Neural progenitor cell (in vitro differentiated cells): ENCODE measurements at regions not wholly inside any gene's neighbourhood (a gene's known extent, or its start where the extent isn't known, plus 50 kb on each side); places are given as distances from the start of the nearest gene placed in this dataset.

Experiments
- DNase-seq: peaks from one replicate; pipeline ENCODE4 v3.0.0-alpha.2; 2016; ENCODE audit warnings: low spot score
- H2AFZ ChIP-seq: fragments of 200-600 bp; sonication (generic); replicated peaks from 2 replicates; pipeline ENCODE4 v1.6.1; 2016; ENCODE audit warnings: antibody characterized with exemption
- H3F3A ChIP-seq: fragments of 200-600 bp; sonication (generic); 2 replicates; pipeline ENCODE4 v1.6.1; 2016; ENCODE audit warnings: antibody characterized with exemption, low read depth
- H3K27ac ChIP-seq: fragments of 200-600 bp; sonication (generic); 2 replicates; pipeline ENCODE4 v1.5.1; 2016; ENCODE audit warnings: mild to moderate bottlenecking
- H3K27me3 ChIP-seq: fragments of 200-600 bp; sonication (generic); 2 replicates; pipeline ENCODE4 v1.6.1; 2016; ENCODE audit warnings: mild to moderate bottlenecking, moderate library complexity
- H3K36me3 ChIP-seq: fragments of 200-600 bp; sonication (generic); 2 replicates; pipeline ENCODE4 v1.5.1; 2016
- H3K4me1 ChIP-seq: fragments of 200-600 bp; sonication (generic); 2 replicates; pipeline ENCODE4 v1.6.1; 2016; ENCODE audit warnings: mixed run types
- H3K4me2 ChIP-seq: fragments of 200-600 bp; sonication (generic); 2 replicates; pipeline ENCODE4 v1.6.1; 2016
- H3K4me3 ChIP-seq: fragments of 200-600 bp; sonication (generic); 2 replicates; pipeline ENCODE4 v1.5.1; 2016
- H3K79me2 ChIP-seq: fragments of 200-600 bp; sonication (generic); 2 replicates; pipeline ENCODE4 v1.6.1; 2016; ENCODE audit warnings: low read depth
- H3K9ac ChIP-seq: fragments of 200-600 bp; sonication (generic); 2 replicates; pipeline ENCODE4 v1.6.1; 2016
- H3K9me3 ChIP-seq: fragments of 200-600 bp; sonication (generic); 2 replicates; pipeline ENCODE4 v1.5.1; 2016; ENCODE audit warnings: low read depth
- H4K20me1 ChIP-seq: fragments of 200-600 bp; sonication (generic); 2 replicates; pipeline ENCODE4 v1.6.1; 2016; ENCODE audit warnings: low read depth
- H3K27ac Mint-ChIP-seq: 3 replicates; pipeline ENCODE4 v1.8.0; 2021; ENCODE audit warnings: mixed read lengths
- H3K27me3 Mint-ChIP-seq: 2 replicates; pipeline ENCODE4 v1.8.0; 2022; ENCODE audit warnings: low read depth, mild to moderate bottlenecking, inconsistent platforms, moderate library complexity, mixed read lengths; ENCODE audit not compliant: insufficient read depth
- H3K36me3 Mint-ChIP-seq: 3 replicates; pipeline ENCODE4 v1.8.0; 2021; ENCODE audit warnings: mixed read lengths
- H3K4me1 Mint-ChIP-seq: 3 replicates; pipeline ENCODE4 v1.8.0; 2021; ENCODE audit warnings: mixed read lengths
- H3K4me3 Mint-ChIP-seq: 3 replicates; pipeline ENCODE4 v1.8.0; 2021; ENCODE audit warnings: mild to moderate bottlenecking, moderate library complexity, mixed read lengths
- H3K9me3 Mint-ChIP-seq: 3 replicates; pipeline ENCODE4 v1.8.0; 2020; ENCODE audit warnings: mixed read lengths
- EZH2 ChIP-seq: fragments of 200-600 bp; sonication (generic); IDR thresholded peaks from 2 replicates; pipeline ENCODE4 v1.6.1; 2017; ENCODE audit warnings: antibody characterized with exemption, mild to moderate bottlenecking, moderate library complexity
- EZH2phosphoT487 ChIP-seq: fragments of 200-600 bp; sonication (generic); IDR thresholded peaks from 2 replicates; pipeline ENCODE4 v1.6.1; 2017; ENCODE audit warnings: antibody characterized with exemption
- TF ChIP-seq, protein P1 (sequence below): fragments of 200-600 bp; sonication (generic); IDR thresholded peaks from 2 replicates; pipeline ENCODE4 v1.5.1; 2017; ENCODE audit warnings: antibody characterized with exemption, mild to moderate bottlenecking

DNA sequence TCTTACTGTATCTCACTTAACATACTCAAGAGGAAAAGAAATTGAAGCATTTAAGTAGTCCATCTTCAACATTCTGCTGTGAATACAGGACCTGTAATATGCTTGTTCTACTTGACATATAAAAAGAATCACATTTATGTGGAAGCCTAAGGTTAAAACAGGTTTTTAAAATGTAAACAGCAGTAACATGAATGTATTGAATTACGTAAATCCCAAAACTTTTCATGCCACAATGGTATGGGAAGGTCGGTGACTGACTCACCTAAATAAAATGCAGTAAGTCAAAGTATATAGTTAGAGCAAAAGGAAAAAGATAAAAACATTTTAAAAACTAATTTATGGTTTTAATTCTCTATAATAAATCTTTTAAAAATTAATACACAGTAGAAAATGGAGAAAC, 115.7 kb upstream of the TJP1 start:
- Mint-ChIP-seq H3K36me3 (no peaks in the 10 kb centered on the region), H3K27me3 (peaks cover 2% of the 10 kb centered on the region), H3K9me3 (no peaks in the 10 kb centered on the region), H3K4me1 (no peaks in the 10 kb centered on the region), H3K4me3 (no peak overlapping the region), H3K27ac (no peak overlapping the region)
- Histone ChIP-seq H3K4me1 (no peaks in the 10 kb centered on the region), H3K9ac (no peak overlapping the region), H3K36me3 (no peaks in the 10 kb centered on the region), H3K9me3 (no peaks in the 10 kb centered on the region), H4K20me1 (no peaks in the 10 kb centered on the region), H3K27me3 (no peaks in the 10 kb centered on the region), H3K27ac (no peak overlapping the region), H3F3A (no peaks in the 10 kb centered on the region), H2AFZ (no peak overlapping the region), H3K79me2 (no peaks in the 10 kb centered on the region), H3K4me3 (no peak overlapping the region), H3K4me2 (no peak overlapping the region)
- TF ChIP-seq, protein P1, sequence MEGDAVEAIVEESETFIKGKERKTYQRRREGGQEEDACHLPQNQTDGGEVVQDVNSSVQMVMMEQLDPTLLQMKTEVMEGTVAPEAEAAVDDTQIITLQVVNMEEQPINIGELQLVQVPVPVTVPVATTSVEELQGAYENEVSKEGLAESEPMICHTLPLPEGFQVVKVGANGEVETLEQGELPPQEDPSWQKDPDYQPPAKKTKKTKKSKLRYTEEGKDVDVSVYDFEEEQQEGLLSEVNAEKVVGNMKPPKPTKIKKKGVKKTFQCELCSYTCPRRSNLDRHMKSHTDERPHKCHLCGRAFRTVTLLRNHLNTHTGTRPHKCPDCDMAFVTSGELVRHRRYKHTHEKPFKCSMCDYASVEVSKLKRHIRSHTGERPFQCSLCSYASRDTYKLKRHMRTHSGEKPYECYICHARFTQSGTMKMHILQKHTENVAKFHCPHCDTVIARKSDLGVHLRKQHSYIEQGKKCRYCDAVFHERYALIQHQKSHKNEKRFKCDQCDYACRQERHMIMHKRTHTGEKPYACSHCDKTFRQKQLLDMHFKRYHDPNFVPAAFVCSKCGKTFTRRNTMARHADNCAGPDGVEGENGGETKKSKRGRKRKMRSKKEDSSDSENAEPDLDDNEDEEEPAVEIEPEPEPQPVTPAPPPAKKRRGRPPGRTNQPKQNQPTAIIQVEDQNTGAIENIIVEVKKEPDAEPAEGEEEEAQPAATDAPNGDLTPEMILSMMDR = no peak
- no peak for TF ChIP-seq EZH2
- no peak for TF ChIP-seq EZH2phosphoT487
- DNase-seq = no peak

- DNase-seq = no peak
- no peak overlapping the region for H3K4me3 Mint-ChIP-seq
- no peak overlapping the region for H3K27ac ChIP-seq
Observed at GRCh38 chr15:29936353-29937049, 114.2 kb upstream of the TJP1 start.

DNA sequence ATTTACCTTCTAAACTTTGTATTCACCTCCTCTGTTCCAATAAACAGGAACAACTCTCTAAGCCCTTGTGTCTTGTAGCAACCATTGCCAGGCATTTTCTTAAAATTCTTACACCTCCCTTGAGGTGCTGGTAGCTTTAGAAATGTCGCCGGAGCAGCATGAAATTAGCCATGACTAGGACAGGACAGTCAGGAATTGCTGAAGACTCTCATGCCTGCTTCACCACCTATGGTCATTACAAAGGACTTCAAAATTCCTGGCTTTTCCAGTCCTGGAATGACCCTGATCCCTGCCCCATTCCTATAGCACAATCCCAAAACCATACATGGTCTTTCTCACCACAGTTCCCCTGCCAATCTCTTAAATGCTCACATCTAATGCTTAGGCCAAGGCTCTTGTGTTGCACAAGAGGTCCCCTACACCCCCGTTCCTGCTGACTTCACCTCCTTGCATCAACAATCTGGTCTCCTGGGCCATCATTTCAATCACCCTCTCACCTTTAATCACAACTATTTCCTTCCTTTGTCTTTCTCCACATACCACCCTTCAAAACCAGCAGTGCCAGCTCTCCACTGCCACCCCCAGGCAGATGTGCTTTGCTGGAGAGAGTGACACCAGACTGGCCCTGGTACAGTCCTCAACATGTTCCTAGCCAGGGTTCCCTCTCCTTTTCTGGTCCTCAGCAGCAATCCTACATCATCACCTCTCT, 113.2 kb upstream of the TJP1 start:
- DNase-seq = no peak
- H4K20me1 ChIP-seq = no peaks in the 10 kb centered on the region
- no peak overlapping the region for H2AFZ ChIP-seq
- no peaks in the 10 kb centered on the region for H3K36me3 Mint-ChIP-seq
- H3K4me3 ChIP-seq = no peak overlapping the region
- H3K9ac ChIP-seq = no peak overlapping the region
- H3K4me2 ChIP-seq = no peak overlapping the region
- no peaks in the 10 kb centered on the region for H3K9me3 ChIP-seq
- no peaks in the 10 kb centered on the region for H3K36me3 ChIP-seq
- H3K4me1 ChIP-seq = no peaks in the 10 kb centered on the region
- TF ChIP-seq, protein P1 = no peak
- TF ChIP-seq EZH2phosphoT487 (no peak), EZH2 (no peak)
- H3K27ac Mint-ChIP-seq = no peak overlapping the region
- no peak overlapping the region for H3K4me3 Mint-ChIP-seq
- H3K27ac ChIP-seq = no peak overlapping the region
- no peaks in the 10 kb centered on the region for H3K79me2 ChIP-seq
- H3K9me3 Mint-ChIP-seq = no peaks in the 10 kb centered on the region
- no peaks in the 10 kb centered on the region for H3K27me3 ChIP-seq
- H3F3A ChIP-seq = no peaks in the 10 kb centered on the region
- H3K27me3 Mint-ChIP-seq = peaks cover 2% of the 10 kb centered on the region
- no peaks in the 10 kb centered on the region for H3K4me1 Mint-ChIP-seq

More at GRCh38 chr15:29936353-29937049, 114.2 kb upstream of the TJP1 start:
- Mint-ChIP-seq H3K9me3 (no peaks in the 10 kb centered on the region), H3K4me1 (no peaks in the 10 kb centered on the region), H3K36me3 (no peaks in the 10 kb centered on the region), H3K27me3 (peaks cover 2% of the 10 kb centered on the region), H3K27ac (no peak overlapping the region)
- no peak overlapping the region for H2AFZ ChIP-seq
- no peak overlapping the region for H3K9ac ChIP-seq
- H3K9me3 ChIP-seq = no peaks in the 10 kb centered on the region
- no peaks in the 10 kb centered on the region for H3K36me3 ChIP-seq
- H3F3A ChIP-seq = no peaks in the 10 kb centered on the region
- no peaks in the 10 kb centered on the region for H3K79me2 ChIP-seq
- no peaks in the 10 kb centered on the region for H3K27me3 ChIP-seq
- no peak for TF ChIP-seq EZH2phosphoT487
- TF ChIP-seq EZH2 = no peak
- TF ChIP-seq, protein P1 = no peak
- H3K4me1 ChIP-seq = no peaks in the 10 kb centered on the region
- no peak overlapping the region for H3K4me2 ChIP-seq
- no peak overlapping the region for H3K4me3 ChIP-seq
- no peaks in the 10 kb centered on the region for H4K20me1 ChIP-seq
